Suppressor macrophage treated with lipopolysaccharide for 1 hour (primary cell): ENCODE measurements at regions not wholly inside any gene's neighbourhood (a gene's known extent, or its start where the extent isn't known, plus 50 kb on each side); places are given as distances from the start of the nearest gene placed in this dataset.
"Not testable (repeated sequence)": the region's sequence is repeated elsewhere in the genome, so short reads cannot be mapped to it uniquely, and the experiment has no call there.

ENCODE experiments used
- DNase-seq, 3 donors: peaks; one replicate each; pipeline ENCODE4 v3.0.0-alpha.2; 2020 to 2022

GRCh38 chr6:26175033-26175427, 87.8 kb downstream of the HFE start:
- DNase-seq, result no peak

DNA sequence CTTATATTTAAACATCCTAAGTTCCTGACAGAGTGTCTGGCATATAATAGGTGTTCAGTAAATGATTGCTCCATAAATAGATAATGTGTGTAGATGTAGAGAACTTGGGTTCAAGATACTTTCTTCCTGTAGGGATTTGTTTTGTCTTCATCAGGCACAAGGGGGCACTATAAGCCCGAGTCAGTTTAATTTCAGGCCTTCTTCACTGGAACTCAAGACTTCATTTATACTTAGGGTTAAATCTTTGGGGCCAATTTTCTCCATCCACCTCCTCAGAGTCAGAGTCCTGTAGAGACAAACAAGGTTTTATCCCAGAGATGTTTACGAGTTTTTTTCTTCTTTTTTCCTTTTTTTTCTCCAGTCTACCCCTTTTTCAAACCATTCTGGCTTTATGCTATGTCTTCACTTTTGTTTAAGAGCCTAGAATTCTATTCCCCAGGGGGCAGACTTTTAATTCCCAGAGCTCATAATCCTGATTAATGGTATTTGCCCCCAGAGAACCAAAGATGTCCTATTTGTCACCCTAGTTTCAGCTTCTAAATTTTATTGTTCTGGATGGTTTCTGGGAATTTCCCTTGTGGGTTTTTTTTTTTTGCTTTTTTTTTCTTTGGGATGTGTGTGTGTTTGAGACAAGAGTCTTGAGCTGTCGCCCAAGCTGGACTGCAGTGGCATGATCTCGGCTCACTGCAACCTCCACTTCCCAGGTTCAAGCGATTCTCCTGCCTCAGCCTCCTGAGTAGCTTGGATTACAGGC, 88.4 kb downstream of the HFE start:
- DNase-seq, result peak; percentile 75 to 81 (median 76)

- no peak for DNase-seq
These were observed 92.4 kb downstream of the HFE start for GRCh38 chr6:26179675-26180074.

- no peak for DNase-seq
These were observed 93.1 kb downstream of the HFE start for GRCh38 chr6:26180346-26180745.

DNA sequence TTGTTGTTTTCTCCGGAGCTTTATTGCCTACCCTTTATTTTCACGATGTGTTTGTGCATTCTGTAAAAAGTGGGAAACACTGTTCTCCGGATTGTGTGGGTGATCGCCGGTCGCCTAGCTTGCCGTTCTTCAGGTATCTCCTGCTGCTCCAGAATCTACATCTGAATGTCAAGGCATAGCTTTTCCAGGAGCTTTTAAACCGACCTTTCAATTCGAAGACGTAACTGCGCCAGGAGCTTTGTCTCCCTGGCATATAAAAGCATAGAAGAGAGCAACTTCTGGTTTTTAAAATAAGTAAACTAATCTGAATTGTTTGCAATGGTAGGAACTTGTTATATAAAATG, 96.0 kb downstream of the HFE start:
- DNase-seq, result no peak

GRCh38 chr6:26183581-26184366, 96.5 kb downstream of the HFE start:
- peak; percentile 73 to 91 (median 88) for DNase-seq

DNA sequence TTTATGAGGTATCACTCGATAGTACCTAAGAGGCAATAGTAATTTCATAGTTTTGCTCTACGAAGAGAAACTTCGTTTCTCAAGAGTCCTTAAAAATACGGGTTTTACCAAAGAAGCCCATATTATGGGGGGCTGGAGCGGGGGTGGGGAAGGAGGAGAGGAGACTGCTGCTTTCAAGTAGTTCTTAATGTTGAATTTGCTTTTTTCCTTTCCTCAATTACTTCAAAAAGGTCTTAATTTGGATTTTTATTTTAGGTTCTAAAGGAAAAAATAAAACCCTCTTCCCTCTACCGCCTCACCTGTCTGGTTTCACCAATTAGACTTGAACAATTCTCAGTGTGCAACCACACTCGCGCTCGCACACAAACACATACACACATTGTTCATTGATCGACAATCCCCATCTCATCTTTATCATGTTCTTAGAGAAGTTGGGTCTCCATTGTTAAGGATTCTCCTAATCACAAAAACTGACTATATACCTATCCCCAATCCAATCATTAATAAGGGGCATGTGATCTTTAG, 97.2 kb downstream of the HFE start:
- DNase-seq, result no peak

GRCh38 chr6:26185004-26185403, 97.8 kb downstream of the HFE start:
- DNase-seq, result no peak

- peak; percentile 25 to 44 (median 36) for DNase-seq
These were observed 98.6 kb downstream of the HFE start for GRCh38 chr6:26185802-26186201.

DNA sequence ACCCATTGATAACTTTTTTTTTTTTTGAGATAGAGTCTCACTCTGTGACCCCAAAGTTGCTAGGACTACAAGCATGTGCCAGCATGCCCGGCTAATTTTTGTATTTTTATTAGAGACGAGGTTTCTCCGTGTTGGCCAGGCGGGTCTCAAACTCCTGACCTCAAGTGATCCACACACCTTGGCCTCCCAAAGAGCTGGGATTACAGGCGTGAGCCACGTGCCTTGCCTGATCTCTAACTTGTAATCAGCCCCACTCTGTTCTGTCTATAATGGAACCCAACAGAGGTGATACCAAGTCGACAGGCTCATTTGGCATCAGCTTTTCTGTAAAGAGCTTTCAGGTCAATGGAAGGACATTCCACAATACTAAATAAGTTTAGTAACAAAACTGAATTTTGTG, 99.4 kb downstream of the HFE start:
- no peak for DNase-seq

DNA sequence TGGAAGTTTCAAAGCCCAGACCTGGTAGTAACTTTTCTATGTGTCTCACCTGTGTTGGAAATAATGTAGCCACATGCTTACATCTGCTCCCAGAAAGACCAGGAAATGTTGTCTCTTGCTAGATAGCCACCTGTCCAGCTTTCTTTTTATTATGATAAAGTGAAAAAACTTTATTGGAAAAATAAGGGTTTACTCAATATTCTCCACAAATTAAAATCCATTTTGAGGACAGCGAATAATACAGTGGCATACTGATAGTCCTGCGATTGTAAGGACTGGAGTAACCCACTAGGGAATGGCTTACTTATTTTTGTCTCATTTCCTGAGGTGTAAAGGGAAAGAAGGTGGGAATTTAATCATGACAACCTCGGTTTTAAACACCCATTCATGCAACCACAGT, 100.1 kb downstream of the HFE start:
- DNase-seq, result peak in 1 of 3 donors; percentile 14

DNA sequence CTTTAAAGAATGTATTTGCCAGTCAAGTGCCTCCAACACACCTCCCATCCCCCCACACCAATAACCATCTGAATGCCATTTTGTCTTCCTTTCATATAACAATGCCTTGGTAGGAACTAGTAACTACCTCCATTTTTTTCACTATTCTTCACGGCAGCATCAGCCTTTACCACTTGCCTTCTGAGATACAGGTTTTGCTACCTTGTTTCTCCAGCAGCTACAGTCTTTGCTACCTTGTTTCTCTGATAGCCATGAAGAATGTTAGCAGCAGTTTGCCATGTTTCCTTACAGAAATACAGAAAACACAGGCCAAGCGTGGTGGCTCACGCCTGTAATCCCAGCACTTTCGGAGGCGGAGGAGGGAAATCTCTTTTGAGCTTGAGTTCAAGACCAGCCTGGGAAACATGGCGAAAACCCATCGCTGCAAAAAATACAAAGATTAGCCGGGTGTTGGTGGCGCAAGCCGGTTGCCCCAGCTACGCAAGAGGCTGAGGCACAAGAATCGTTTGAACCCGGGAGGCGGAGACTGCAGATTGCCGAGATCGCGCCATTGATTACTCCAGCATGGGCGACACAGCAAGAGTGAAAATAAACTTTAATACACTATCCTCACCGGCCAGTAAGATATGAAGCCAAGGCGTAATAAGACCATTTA, 100.9 kb downstream of the HFE start:
- DNase-seq, result peak; percentile 25 to 55 (median 42)

DNA sequence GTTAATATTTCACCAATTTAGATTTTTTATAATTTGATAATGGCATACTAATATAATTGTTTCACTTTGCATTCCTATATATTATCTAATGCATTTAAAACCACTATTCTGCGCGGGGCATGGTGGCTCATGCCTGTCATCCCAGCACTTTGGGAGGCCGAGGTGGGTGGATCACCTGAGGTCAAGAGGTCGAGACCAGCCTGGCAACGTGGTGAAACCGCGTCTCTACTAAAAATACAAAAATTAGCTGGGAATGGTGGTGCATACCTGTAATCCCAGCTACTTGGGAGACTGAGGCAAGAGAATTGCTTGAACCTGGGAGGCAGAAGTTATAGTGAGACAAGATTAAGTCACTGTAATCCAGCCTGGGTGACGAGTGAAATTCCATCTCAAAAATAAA, 104.3 kb downstream of the HFE start:
- not testable (repeated sequence) for DNase-seq

DNA sequence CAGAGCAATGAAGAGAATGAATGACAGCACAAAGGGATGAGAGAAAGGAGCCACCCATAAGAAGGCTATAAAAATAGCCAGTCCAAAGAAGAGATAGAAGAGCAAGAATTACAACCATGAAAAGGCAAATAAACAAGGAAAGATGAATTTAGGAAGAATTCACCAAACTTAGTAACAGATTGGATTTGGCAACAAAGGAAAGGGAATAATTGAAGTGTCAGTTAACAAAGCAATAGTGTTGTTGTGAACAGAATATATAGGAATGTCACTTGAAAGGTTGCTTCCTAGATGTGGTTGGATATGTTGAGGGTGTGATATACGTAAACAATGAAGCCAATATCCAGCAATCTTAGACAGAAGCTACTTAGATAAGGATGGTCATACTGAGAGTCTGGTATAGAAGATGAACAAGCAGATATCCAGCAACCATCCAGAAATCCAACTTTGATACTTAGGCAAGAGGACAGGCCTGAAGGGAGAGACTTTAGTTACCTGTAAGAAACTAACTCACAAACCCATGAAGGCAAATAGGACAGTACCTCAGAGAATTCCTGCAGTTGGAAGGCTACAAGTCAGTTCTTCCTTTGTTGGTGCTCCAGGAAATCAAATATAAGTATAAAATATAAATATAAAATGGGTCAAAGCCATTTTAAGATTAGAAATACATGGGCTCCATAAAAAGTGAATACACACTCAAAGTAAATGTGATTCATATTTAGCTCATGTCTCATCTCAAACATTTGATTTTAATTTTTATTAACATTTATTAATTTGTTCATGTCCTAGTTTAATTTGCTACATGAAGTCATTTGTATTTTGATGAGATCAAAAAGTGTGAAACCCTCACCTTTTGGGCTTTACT, 106.5 kb downstream of the HFE start:
- DNase-seq, result peak in 1 of 3 donors; percentile 16

GRCh38 chr6:26194329-26194701, 107.1 kb downstream of the HFE start:
- DNase-seq, result no peak

DNA sequence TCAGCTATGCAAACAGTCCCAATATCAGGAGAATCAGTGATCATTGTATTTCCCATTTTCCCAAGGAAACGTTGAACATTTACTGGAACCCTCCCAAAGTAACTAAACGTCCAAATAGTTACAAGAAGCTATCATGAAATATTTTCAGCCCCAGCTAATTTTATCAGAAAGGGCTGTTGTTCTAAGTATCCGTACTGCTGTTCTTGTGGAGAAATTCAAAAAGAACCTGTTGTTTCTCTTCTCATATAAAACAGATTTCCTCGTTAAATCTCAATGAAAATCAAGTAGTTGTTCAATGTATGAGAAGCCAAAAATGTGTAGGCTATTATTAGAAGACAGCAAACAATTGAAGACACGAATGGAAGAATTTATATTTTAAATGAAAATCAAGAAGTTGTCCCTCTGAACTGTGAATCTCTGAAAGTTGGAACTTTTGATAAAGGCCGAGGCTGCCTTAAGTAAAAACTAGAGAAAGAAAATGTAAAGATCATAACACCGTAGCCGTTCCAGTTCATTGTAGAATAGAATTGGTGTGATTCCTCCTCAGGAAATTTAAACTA, 107.7 kb downstream of the HFE start:
- DNase-seq, result no peak

GRCh38 chr6:26195376-26195923, 108.2 kb downstream of the HFE start:
- DNase-seq, result peak; percentile 90 to 93 (median 91)

DNA sequence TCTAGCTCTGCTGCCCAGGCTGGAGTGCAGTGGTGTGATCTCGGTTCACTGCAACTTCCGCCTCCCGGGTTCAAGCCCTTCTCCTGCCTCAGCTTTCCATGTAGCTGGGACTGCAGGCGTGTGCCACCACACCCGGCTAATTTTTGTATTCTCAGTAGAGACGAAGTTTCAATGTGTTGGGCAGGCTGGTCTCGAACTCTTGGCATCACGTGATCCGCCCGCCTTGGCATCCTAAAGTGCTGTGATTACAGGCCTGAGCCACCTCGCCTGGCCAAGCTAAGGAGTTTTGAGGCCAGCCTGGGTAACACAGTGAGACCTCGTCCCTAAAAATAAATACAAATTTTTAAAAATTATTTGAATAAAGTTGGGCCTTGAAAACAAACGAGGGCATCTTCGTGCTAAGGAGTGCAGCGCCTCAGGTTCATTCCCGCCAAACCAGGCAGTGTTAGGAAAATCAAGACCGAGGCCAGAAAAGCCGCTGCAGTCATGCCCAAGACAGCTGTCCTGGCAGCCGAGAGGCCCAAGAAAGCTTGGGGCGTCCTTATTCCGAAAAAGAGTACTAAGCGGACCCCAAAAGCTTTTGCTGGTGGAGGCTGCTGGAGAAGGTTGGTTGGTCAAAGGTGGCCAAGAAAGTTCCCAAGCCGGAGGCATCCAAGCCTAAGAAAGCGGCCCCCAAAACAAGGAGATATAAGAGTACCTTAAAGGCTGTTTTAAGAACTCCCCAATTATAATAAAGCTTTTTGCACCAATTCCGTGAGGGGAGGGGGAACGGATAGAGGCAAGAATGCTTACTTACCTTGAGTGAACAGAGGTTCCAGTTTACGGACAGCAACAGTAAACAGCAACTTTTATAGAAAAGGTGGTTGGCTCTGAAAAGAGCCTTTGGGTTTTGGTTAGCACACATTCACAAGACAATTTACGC, 109.0 kb downstream of the HFE start:
- DNase-seq, result peak; percentile 11 to 14 (median 13)

DNA sequence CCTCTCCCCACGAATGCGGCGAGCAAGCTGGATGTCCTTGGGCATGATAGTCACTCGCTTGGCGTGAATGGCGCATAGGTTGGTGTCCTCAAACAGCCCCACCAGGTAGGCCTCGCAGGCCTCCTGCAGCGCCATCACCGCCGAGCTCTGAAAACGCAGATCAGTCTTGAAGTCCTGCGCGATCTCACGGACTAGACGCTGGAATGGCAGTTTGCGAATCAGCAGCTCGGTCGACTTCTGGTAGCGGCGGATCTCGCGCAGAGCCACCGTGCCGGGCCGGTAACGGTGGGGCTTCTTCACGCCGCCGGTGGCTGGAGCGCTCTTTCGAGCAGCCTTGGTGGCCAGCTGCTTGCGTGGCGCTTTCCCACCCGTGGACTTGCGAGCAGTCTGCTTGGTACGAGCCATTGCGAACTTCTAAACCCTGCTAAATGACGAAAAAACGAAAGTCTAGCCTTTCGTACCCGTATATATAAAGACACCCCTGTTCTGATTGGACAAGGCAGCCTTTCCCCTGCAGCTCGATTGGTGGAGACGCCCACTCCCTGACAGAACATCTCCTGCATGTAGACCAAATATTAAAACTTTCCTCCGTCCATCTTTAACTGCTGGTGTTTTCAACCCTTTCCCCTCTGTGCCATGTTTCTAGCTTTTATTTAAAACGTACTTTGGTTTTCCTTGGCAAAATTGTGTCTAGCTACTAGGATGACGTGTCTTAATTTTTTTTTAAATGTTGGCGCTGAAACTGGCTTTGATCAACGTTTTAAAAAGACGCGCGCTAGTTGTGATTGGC, 109.8 kb downstream of the HFE start:
- peak; percentile 89 to 92 (median 92) for DNase-seq

- peak in 1 of 3 donors; percentile 19 for DNase-seq
These were observed 110.4 kb downstream of the HFE start for GRCh38 chr6:26197636-26197932.
